ENCODE measurements at regions not wholly inside any gene's neighbourhood (a gene's known extent, or its start where the extent isn't known, plus 50 kb on each side); places are given as distances from the start of the nearest gene placed in this dataset.

GRCh38 chr13:67377919-67378318 lies 147.8 kb upstream of the PCDH9 start:
- ChIA-PET CTCF (ENCODE audit: partially characterized antibody) (no interaction called here), POLR2A (ENCODE audit: partially characterized antibody) (no interaction called here)
- Histone ChIP-seq H3K79me1 (ENCODE audit: low read depth, low read length) (no peaks in the 10 kb centered on the region), H3K4me1 (replicated peaks in 1 of 4; ENCODE audit: control insufficient read depth in 3 of 4, insufficient read depth in 4 of 4, low read length in 3 of 4) (peaks cover 0 to 6% (median 2%) of the 10 kb centered on the region in 4 experiments; a peak in 2 of 7 replicates), H3K23ac (ENCODE audit: insufficient read length) (no peak overlapping the region), H2AK5ac (ENCODE audit: low read depth, low read length) (no peak overlapping the region), H3K4ac (replicated peaks; ENCODE audit: insufficient read length, low read depth, low read length) (no peak overlapping the region), H4K91ac (replicated peaks; ENCODE audit: insufficient read length, low read length) (no peak overlapping the region), H3K56ac (replicated peaks; ENCODE audit: insufficient read length, low read depth, low read length) (no peak overlapping the region), H4K5ac (ENCODE audit: insufficient read length, low read depth, low read length) (no peak overlapping the region), H2AFZ (ENCODE audit: low read length) (no peak overlapping the region), H3K36me3 (ENCODE audit: control insufficient read depth in 2 of 4, insufficient read depth in 4 of 4, low read length in 3 of 4) (no peaks in the 10 kb centered on the region), H3K23me2 (ENCODE audit: low read depth, low read length) (no peaks in the 10 kb centered on the region; the same call in 1 of the 2 replicates), H3K9me3 (ENCODE audit: insufficient read depth in 2 of 2, low read depth in 1 of 2, low read length in 1 of 2) (no peaks in the 10 kb centered on the region), H3K27me3 (replicated peaks in 1 of 4; ENCODE audit: control insufficient read depth in 3 of 4, extremely low read depth in 1 of 4, insufficient read depth in 3 of 4, low read length in 3 of 4) (no peaks in the 10 kb centered on the region), H2BK12ac (ENCODE audit: low read depth, low read length) (no peak overlapping the region), H3K18ac (ENCODE audit: extremely low read depth, low read length) (no peak overlapping the region), H4K20me1 (replicated peaks in 1 of 2; ENCODE audit: control insufficient read depth in 1 of 2, insufficient read depth in 2 of 2, low read length in 2 of 2) (no peaks in the 10 kb centered on the region), H2BK120ac (replicated peaks; ENCODE audit: low read depth, low read length) (no peak overlapping the region), H2BK5ac (ENCODE audit: low read depth, low read length) (no peak overlapping the region), H3K4me3 (ENCODE audit: extremely low read depth in 1 of 4, insufficient read depth in 2 of 4, low read depth in 3 of 4, low read length in 4 of 4) (no peak overlapping the region), H3K79me2 (ENCODE audit: control insufficient read depth in 1 of 2, insufficient read depth in 2 of 2, low read length in 2 of 2) (no peaks in the 10 kb centered on the region), H2BK20ac (ENCODE audit: low read length) (no peak overlapping the region), H3K27ac (ENCODE audit: low read depth, low read length) (no peak overlapping the region), H3K9ac (replicated peaks in 1 of 4; ENCODE audit: extremely low read depth in 1 of 4, low read depth in 3 of 4, low read length in 3 of 4) (no peak overlapping the region), H3K4me2 (ENCODE audit: insufficient read depth in 1 of 2, low read depth in 2 of 2, low read length in 2 of 2) (no peak overlapping the region), H2BK15ac (ENCODE audit: low read length) (no peak overlapping the region), H3K14ac (ENCODE audit: insufficient read length) (no peak overlapping the region), H4K8ac (ENCODE audit: extremely low read depth, insufficient read depth, low read length) (no peak overlapping the region)
- 88% methylated on average over 1 of the region's 1 CpG; no CpG with 5 or more reads in 1 of the 2 experiments for WGBS, 2 experiments (ENCODE audit: extremely low coverage in 1 of 2, insufficient coverage in 1 of 2, insufficient read length in 1 of 2, insufficient replicate concordance in 2 of 2, low coverage in 1 of 2, low lambda C conversion rate in 2 of 2, missing lambda C conversion rate in 1 of 2)
- DNase-seq (ENCODE audit: low read depth in 1 of 2, low spot score in 2 of 2) (no peak), FAIRE-seq (no peak)
- no peak for TF ChIP-seq CHD1 (IDR thresholded peaks at IDR 0.05; ENCODE audit: low read depth, low read length)
- TF ChIP-seq CEBPB (IDR thresholded peaks at IDR 0.05; ENCODE audit: low read depth, low read length): 0 out of 2 replicates have a peak, but pooled peaks have one; percentile 27
- no peak for TF ChIP-seq CHD2 (IDR thresholded peaks at IDR 0.05; ENCODE audit: low read length)

All from H1 (cell line).